NCI-H1105 (cell line): ENCODE measurements at regions not wholly inside any gene's neighbourhood (a gene's known extent, or its start where the extent isn't known, plus 50 kb on each side); places are given as distances from the start of the nearest gene placed in this dataset.
"Not testable (repeated sequence)": the region's sequence is repeated elsewhere in the genome, so short reads cannot be mapped to it uniquely, and the experiment has no call there.

ENCODE experiments used
- DNase-seq: peaks from one replicate; lab custom pipeline; 2025; lab: John Stamatoyannopoulos, UW

- no peak for DNase-seq
These were observed 258.9 kb downstream of the SEC16B start for GRCh38 chr1:177710696-177711620.

GRCh38 chr1:177708406-177708805 lies 261.5 kb downstream of the SEC16B start:
- no peak for DNase-seq

GRCh38 chr1:177706977-177707376 lies 262.9 kb downstream of the SEC16B start:
- no peak for DNase-seq

- DNase-seq, result no peak
These were observed 264.0 kb downstream of the SEC16B start for GRCh38 chr1:177705839-177706238.

- no peak for DNase-seq
These were observed 265.9 kb downstream of the SEC16B start for GRCh38 chr1:177703888-177704446.

- no peak for DNase-seq
These were observed 268.1 kb downstream of the SEC16B start for GRCh38 chr1:177701654-177702353.

GRCh38 chr1:177700856-177701255 lies 269.0 kb downstream of the SEC16B start:
- no peak for DNase-seq

- no peak for DNase-seq
These were observed 278.9 kb downstream of the SEC16B start for GRCh38 chr1:177690996-177691395.

- DNase-seq, result no peak
These were observed 282.3 kb downstream of the SEC16B start for GRCh38 chr1:177687544-177687943.

- DNase-seq, result no peak
These were observed 282.9 kb downstream of the SEC16B start for GRCh38 chr1:177686933-177687332.

GRCh38 chr1:177669161-177669560 lies 300.7 kb downstream of the SEC16B start:
- DNase-seq, result no peak

GRCh38 chr1:177665935-177666334 lies 303.9 kb downstream of the SEC16B start:
- no peak for DNase-seq

GRCh38 chr1:177664742-177665141 lies 305.1 kb downstream of the SEC16B start:
- not testable (repeated sequence) for DNase-seq

- no peak for DNase-seq
These were observed 309.7 kb downstream of the SEC16B start for GRCh38 chr1:177660188-177660587.

- DNase-seq, result peak; percentile 37
These were observed 310.6 kb downstream of the SEC16B start for GRCh38 chr1:177659281-177659680.

- DNase-seq, result no peak
These were observed 313.3 kb downstream of the SEC16B start for GRCh38 chr1:177656598-177656997.

GRCh38 chr1:177650947-177651346 lies 318.9 kb downstream of the SEC16B start:
- no peak for DNase-seq

GRCh38 chr1:177648731-177649265 lies 321.1 kb downstream of the SEC16B start:
- no peak for DNase-seq

GRCh38 chr1:177648138-177648537 lies 321.7 kb downstream of the SEC16B start:
- DNase-seq, result no peak

- no peak for DNase-seq
These were observed 322.8 kb downstream of the SEC16B start for GRCh38 chr1:177646757-177647730.

- DNase-seq, result no peak
These were observed 324.2 kb downstream of the SEC16B start for GRCh38 chr1:177645491-177646190.
